ENCODE measurements at regions not wholly inside any gene's neighbourhood (a gene's known extent, or its start where the extent isn't known, plus 50 kb on each side); places are given as distances from the start of the nearest gene placed in this dataset.
"Not testable (repeated sequence)": the region's sequence is repeated elsewhere in the genome, so short reads cannot be mapped to it uniquely, and the experiment has no call there.

- no peak for TF ChIP-seq CTCF (conservative IDR thresholded peaks at IDR 0.05; ENCODE audit: low read depth, low read length)
- no peak overlapping the region for H3K4me3 ChIP-seq (ENCODE audit: low read depth, low read length)
- DNase-seq (ENCODE audit: low read depth): no peak
Measured at GRCh38 chr1:30446095-30446494, 277.3 kb downstream of the MATN1 start.

GRCh38 chr1:30445449-30445848 lies 277.9 kb downstream of the MATN1 start:
- no peak for DNase-seq (ENCODE audit: low read depth)
- TF ChIP-seq CTCF (conservative IDR thresholded peaks at IDR 0.05; ENCODE audit: low read depth, low read length): no peak

GRCh38 chr1:30444850-30445249 lies 278.5 kb downstream of the MATN1 start:
- H3K4me3 ChIP-seq (ENCODE audit: low read depth, low read length): no peak overlapping the region
- no peak for TF ChIP-seq CTCF (conservative IDR thresholded peaks at IDR 0.05; ENCODE audit: low read depth, low read length)
- no peak for DNase-seq (ENCODE audit: low read depth)

More at GRCh38 chr1:30445449-30445848, 277.9 kb downstream of the MATN1 start:
- H3K4me3 ChIP-seq (ENCODE audit: low read depth, low read length): no peak overlapping the region

GRCh38 chr1:30444401-30444800 lies 279.0 kb downstream of the MATN1 start:
- no peak for TF ChIP-seq CTCF (conservative IDR thresholded peaks at IDR 0.05; ENCODE audit: low read depth, low read length)
- DNase-seq (ENCODE audit: low read depth): no peak
- no peak overlapping the region for H3K4me3 ChIP-seq (ENCODE audit: low read depth, low read length)

GRCh38 chr1:30438274-30438673 lies 285.1 kb downstream of the MATN1 start:
- DNase-seq (ENCODE audit: low read depth): not testable (repeated sequence)

GRCh38 chr1:30437059-30437576 lies 286.3 kb downstream of the MATN1 start:
- TF ChIP-seq CTCF (conservative IDR thresholded peaks at IDR 0.05; ENCODE audit: low read depth, low read length): no peak
- no peak for DNase-seq (ENCODE audit: low read depth)
- no peak overlapping the region for H3K4me3 ChIP-seq (ENCODE audit: low read depth, low read length)

More at GRCh38 chr1:30438274-30438673, 285.1 kb downstream of the MATN1 start:
- not testable (repeated sequence) for H3K4me3 ChIP-seq (ENCODE audit: low read depth, low read length)

- H3K4me3 ChIP-seq (ENCODE audit: low read depth, low read length): no peak overlapping the region
- DNase-seq (ENCODE audit: low read depth): no peak
- TF ChIP-seq CTCF (conservative IDR thresholded peaks at IDR 0.05; ENCODE audit: low read depth, low read length): no peak
Measured at GRCh38 chr1:30427545-30427944, 295.8 kb downstream of the MATN1 start.

All from epithelial cell of proximal tubule (primary cell).